ENCODE measurements at regions not wholly inside any gene's neighbourhood (a gene's known extent, or its start where the extent isn't known, plus 50 kb on each side); places are given as distances from the start of the nearest gene placed in this dataset.

- no peak for TF ChIP-seq CHD7 (IDR thresholded peaks at IDR 0.05; ENCODE audit: insufficient replicate concordance, low read length)
- TF ChIP-seq CHD2 (IDR thresholded peaks at IDR 0.05; ENCODE audit: low read length), result no peak
- TF ChIP-seq POU5F1 (IDR thresholded peaks at IDR 0.05; ENCODE audit: low read depth, low read length), result no peak
- no peak for TF ChIP-seq SP2 (IDR thresholded peaks at IDR 0.05; ENCODE audit: low read length)
- no peak for TF ChIP-seq SIRT6 (IDR thresholded peaks at IDR 0.05; ENCODE audit: low read length)
- TF ChIP-seq CHD1 (IDR thresholded peaks at IDR 0.05; ENCODE audit: low read depth, low read length), result no peak
- no peak for TF ChIP-seq TBP (IDR thresholded peaks at IDR 0.05; ENCODE audit: low read depth, low read length)
Measured at GRCh38 chr6:137351890-137352289, 132.7 kb upstream of the IFNGR1 start (continued).

All from H1 (cell line).